PC-9 (cell line): ENCODE measurements at regions not wholly inside any gene's neighbourhood (a gene's known extent, or its start where the extent isn't known, plus 50 kb on each side); places are given as distances from the start of the nearest gene placed in this dataset.
"Not testable (repeated sequence)": the region's sequence is repeated elsewhere in the genome, so short reads cannot be mapped to it uniquely, and the experiment has no call there.

ENCODE experiments used
- CTCF ChIP-seq: fragments of 200-600 bp; sonication (generic); conservative IDR thresholded peaks from 2 replicates; pipeline ENCODE4 v1.6.1; 2017; ENCODE audit warnings: mixed run types, antibody characterized with exemption, mild to moderate bottlenecking, moderate library complexity
- EZH2 ChIP-seq: fragments of 200-600 bp; sonication (generic); IDR thresholded peaks from 2 replicates; pipeline ENCODE4 v1.8.0; 2017; ENCODE audit warnings: antibody characterized with exemption, low read depth

- not testable (repeated sequence) for TF ChIP-seq CTCF, EZH2
These were observed 109.6 kb upstream of the ANKRD28 start for GRCh38 chr3:15907403-15907802.
